ENCODE measurements at regions not wholly inside any gene's neighbourhood (a gene's known extent, or its start where the extent isn't known, plus 50 kb on each side); places are given as distances from the start of the nearest gene placed in this dataset.

DNA sequence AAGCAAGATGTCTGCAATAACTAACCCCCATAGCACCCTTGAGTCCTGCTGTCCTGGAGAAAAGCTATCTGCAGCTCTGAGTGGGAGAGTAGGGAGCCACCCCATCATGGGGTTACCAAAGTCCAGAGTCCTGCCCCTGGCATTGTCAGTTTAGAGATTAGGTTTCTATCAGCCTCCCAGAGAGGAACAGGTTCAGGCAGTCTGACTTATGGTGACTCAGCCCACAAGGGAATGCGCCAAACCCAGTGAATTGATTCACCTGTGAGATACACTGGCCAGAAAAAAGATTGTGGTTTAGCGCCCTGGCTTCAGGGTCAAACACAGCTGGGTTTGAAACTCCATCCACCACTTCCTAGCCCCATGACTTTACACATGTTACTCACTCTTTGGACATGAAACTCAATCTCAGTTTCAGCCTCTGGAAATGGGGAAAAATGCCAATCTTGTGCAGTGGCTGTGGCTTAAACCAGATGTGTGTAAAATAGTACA lies 263.6 kb upstream of the HES1 start (continued):
- TF ChIP-seq, protein P1, sequence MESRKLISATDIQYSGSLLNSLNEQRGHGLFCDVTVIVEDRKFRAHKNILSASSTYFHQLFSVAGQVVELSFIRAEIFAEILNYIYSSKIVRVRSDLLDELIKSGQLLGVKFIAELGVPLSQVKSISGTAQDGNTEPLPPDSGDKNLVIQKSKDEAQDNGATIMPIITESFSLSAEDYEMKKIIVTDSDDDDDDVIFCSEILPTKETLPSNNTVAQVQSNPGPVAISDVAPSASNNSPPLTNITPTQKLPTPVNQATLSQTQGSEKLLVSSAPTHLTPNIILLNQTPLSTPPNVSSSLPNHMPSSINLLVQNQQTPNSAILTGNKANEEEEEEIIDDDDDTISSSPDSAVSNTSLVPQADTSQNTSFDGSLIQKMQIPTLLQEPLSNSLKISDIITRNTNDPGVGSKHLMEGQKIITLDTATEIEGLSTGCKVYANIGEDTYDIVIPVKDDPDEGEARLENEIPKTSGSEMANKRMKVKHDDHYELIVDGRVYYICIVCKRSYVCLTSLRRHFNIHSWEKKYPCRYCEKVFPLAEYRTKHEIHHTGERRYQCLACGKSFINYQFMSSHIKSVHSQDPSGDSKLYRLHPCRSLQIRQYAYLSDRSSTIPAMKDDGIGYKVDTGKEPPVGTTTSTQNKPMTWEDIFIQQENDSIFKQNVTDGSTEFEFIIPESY (IDR thresholded peaks at IDR 0.05; ENCODE audit: extremely low read depth, insufficient replicate concordance, low read length) = peak; percentile 73
- TF ChIP-seq ZFX (IDR thresholded peaks at IDR 0.05) (no peak), CEBPB (IDR thresholded peaks at IDR 0.05; ENCODE audit: low read depth) (no peak)

DNA sequence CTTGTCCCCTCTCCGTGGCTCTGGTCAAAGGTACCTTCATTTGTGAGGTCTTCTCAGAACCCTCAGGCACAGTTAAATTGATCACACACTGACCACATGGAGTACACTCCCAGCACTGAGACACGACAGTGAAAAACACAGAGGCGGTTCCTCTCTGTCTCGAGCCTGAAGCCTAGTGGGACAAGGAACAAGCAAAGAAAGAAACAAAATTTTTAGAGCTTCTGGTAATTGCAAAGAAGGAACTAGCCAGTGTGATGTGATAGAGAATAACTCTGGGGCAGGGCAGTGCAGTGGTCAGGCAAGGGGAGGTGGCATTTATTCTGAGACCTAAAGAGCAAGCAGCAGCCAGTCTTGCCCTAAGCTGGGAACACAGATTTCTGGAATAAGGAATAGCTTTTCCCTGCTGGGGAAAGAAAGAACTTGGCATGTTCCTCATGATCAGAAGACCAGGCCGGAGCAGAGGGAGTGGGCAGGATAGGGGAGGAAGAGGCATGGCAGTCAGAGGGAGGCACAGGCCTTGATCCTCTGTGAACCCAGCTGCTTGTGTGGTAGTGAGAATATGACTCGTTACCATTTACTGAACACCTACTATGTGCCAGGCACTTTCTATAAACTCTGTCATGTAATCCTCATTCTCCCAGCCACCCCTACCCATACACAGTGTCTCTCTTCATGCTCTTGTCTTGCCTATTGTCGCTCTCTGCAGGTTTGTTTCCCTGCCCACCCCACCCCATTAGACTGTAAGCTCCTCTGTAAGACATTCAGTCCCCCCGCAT lies 262.3 kb upstream of the HES1 start:
- ATAC-seq (no peak), DNase-seq (ENCODE audit: low read depth, low spot score) (no peak)
- no peak overlapping the region for H2AFZ ChIP-seq (ENCODE audit: low read depth, low read length, poor library complexity, severe bottlenecking)
- peak overlapping the region; percentile 55 for H3K9ac ChIP-seq (ENCODE audit: low read length)
- no peaks in the 10 kb centered on the region for H3K36me3 ChIP-seq (ENCODE audit: control insufficient read depth in 1 of 2, insufficient read depth in 2 of 2, low read length in 2 of 2)
- no peak overlapping the region for H3K27ac ChIP-seq (ENCODE audit: low read depth, low read length)
- CTCF ChIA-PET = no interaction called here
- no peaks in the 10 kb centered on the region for H4K20me1 ChIP-seq (ENCODE audit: insufficient read depth)
- POLR2A ChIA-PET = no interaction called here
- no peaks in the 10 kb centered on the region for H3K79me2 ChIP-seq (ENCODE audit: insufficient read depth, low read length)
- peaks cover 7% of the 10 kb centered on the region; the same call in 1 of the 2 replicates for H3K27me3 ChIP-seq (ENCODE audit: insufficient read depth, low read length)
- H3K4me3 ChIP-seq (replicated peaks in 1 of 2; ENCODE audit: low read depth in 1 of 2, low read length in 2 of 2) = no peak overlapping the region
- intact Hi-C loops (cut with micrococcal nuclease) = loop anchor here (2.0 to 5.0 kb wide), 4 partner anchors 81 to 449 kb away; no protein-coding TSS in a partner anchor
- peaks cover 48 to 86% of the 10 kb centered on the region in 2 experiments for H3K4me1 ChIP-seq (ENCODE audit: control insufficient read depth in 1 of 2, insufficient read depth in 2 of 2, low read length in 2 of 2)
- H3K9me3 ChIP-seq (ENCODE audit: control insufficient read depth in 1 of 2, insufficient read depth in 1 of 2, low read depth in 1 of 2, low read length in 2 of 2) = no peaks in the 10 kb centered on the region
- no TSS peak for BruUV-seq (replicated peaks)
- RAD21 ChIA-PET (ENCODE audit: low non-redundant PET in 1 of 2, low total read pairs in 2 of 2, uncharacterized antibody in 2 of 2, unreplicated experiment in 2 of 2) = no interaction called here
- TF ChIP-seq ZFX (IDR thresholded peaks at IDR 0.05) (0 out of 2 replicates have a peak, but pooled peaks have one; percentile 9), CEBPB (IDR thresholded peaks at IDR 0.05; ENCODE audit: low read depth) (no peak), TCF7L2 (IDR thresholded peaks at IDR 0.05; ENCODE audit: borderline replicate concordance, extremely low read depth, insufficient read depth, insufficient read length) (no peak), EZH2phosphoT487 (IDR thresholded peaks at IDR 0.05; ENCODE audit: borderline replicate concordance) (no peak), YY1 (IDR thresholded peaks at IDR 0.05; ENCODE audit: extremely low read depth, insufficient replicate concordance, low read depth, low read length) (no peak)
- H3K9me2 ChIP-seq (ENCODE audit: insufficient read depth) = no peaks in the 10 kb centered on the region
- peak overlapping the region; percentile 74 for H3K4me2 ChIP-seq (ENCODE audit: low read length)
